SK-N-SH (cell line): ENCODE measurements at regions not wholly inside any gene's neighbourhood (a gene's known extent, or its start where the extent isn't known, plus 50 kb on each side); places are given as distances from the start of the nearest gene placed in this dataset.
"Not testable (repeated sequence)": the region's sequence is repeated elsewhere in the genome, so short reads cannot be mapped to it uniquely, and the experiment has no call there.

Experiments used
- CTCF ChIA-PET: fragments of 300-600, 350-600 bp; formaldehyde crosslinking; extraction: SDS; loops from one replicate; lab custom pipeline; 2021; lab: Yijun Ruan, JAX
- POLR2A ChIA-PET: fragments of 350-600 bp; sonication (Branson Sonifier 250); formaldehyde crosslinking; extraction: SDS; loops from one replicate; lab custom pipeline; 2020; ENCODE audit warnings: antibody characterized with exemption, inconsistent platforms; lab: Yijun Ruan, JAX
- DNase-seq: peaks from one replicate; pipeline ENCODE4 v3.0.0; 2012
- H2AFZ ChIP-seq: fragments of 200-600 bp; sonication (generic); 2 replicates; pipeline ENCODE4 v1.8.1; 2016; ENCODE audit warnings: antibody characterized with exemption, mild to moderate bottlenecking, low read depth
- H3F3A ChIP-seq: fragments of 200-600 bp; sonication (generic); replicated peaks from 2 replicates; pipeline ENCODE3; 2016; ENCODE audit warnings: antibody characterized with exemption, mild to moderate bottlenecking; ENCODE audit not compliant: insufficient read depth
- H3K27ac ChIP-seq, 2 experiments: fragments of 200-500 bp in 1 of 2; fragments of 200-600 bp in 1 of 2; sonication (Bioruptor generic) in 1 of 2; sonication (generic), shearing (Covaris generic) in 1 of 2; 2 replicates each; pipeline versions ENCODE4 v1.5.1 to v1.6.1; 2014 to 2016; ENCODE audit warnings: low read depth in 2 of 2, inconsistent platforms in 1 of 2, low read length in 1 of 2, mild to moderate bottlenecking in 1 of 2, mixed read lengths in 1 of 2
- H3K27me3 ChIP-seq: fragments of 200-600 bp; sonication (generic), shearing (Covaris generic); 2 replicates; pipeline ENCODE4 v1.6.1; 2016; ENCODE audit warnings: mixed run types; ENCODE audit not compliant: insufficient read depth
- H3K36me3 ChIP-seq, 2 experiments: fragments of 200-500 bp in 1 of 2; fragments of 200-600 bp in 1 of 2; sonication (Bioruptor generic) in 1 of 2; sonication (generic) in 1 of 2; replicated peaks in 1 of 2; 2 replicates each; pipeline versions ENCODE3 to v1.5.1; 2014 to 2016; ENCODE audit warnings: low read length in 1 of 2, mild to moderate bottlenecking in 1 of 2; ENCODE audit not compliant: insufficient read depth in 2 of 2, control insufficient read depth in 1 of 2
- H3K4me1 ChIP-seq, 2 experiments: fragments of 200-500 bp in 1 of 2; fragments of 200-600 bp in 1 of 2; sonication (Bioruptor generic) in 1 of 2; sonication (generic), shearing (Covaris generic) in 1 of 2; 2 replicates each; pipeline versions ENCODE4 v1.5.1 to v1.6.1; 2014 to 2016; ENCODE audit warnings: low read depth in 1 of 2, low read length in 1 of 2, mixed run types in 1 of 2; ENCODE audit not compliant: insufficient read depth in 2 of 2, control insufficient read depth in 1 of 2
- H3K4me2 ChIP-seq: fragments of 200-600 bp; sonication (generic), shearing (Covaris generic); 2 replicates; pipeline ENCODE4 v1.6.1; 2017; ENCODE audit warnings: mixed run types
- H3K4me3 ChIP-seq, 2 experiments: fragments of 200-500 bp in 1 of 2; fragments of 200-600 bp in 1 of 2; sonication (Bioruptor generic) in 1 of 2; sonication (generic), shearing (Covaris generic) in 1 of 2; 2 replicates each; pipeline versions ENCODE4 v1.5.1 to v1.8.1; 2014 to 2016; ENCODE audit warnings: low read depth in 2 of 2, inconsistent platforms in 1 of 2, low read length in 1 of 2, mild to moderate bottlenecking in 1 of 2, mixed read lengths in 1 of 2, moderate library complexity in 1 of 2
- H3K79me2 ChIP-seq: fragments of 200-600 bp; sonication (generic); 2 replicates; pipeline ENCODE4 v1.8.1; 2017; ENCODE audit warnings: mild to moderate bottlenecking; ENCODE audit not compliant: insufficient read depth
- H3K9ac ChIP-seq: fragments of 200-600 bp; sonication (generic); 2 replicates; pipeline ENCODE4 v1.6.1; 2017; ENCODE audit warnings: mixed run types
- H3K9me2 ChIP-seq: fragments of 200-600 bp; sonication (generic); 2 replicates; pipeline ENCODE4 v1.6.1; 2017; ENCODE audit warnings: mixed run types
- H3K9me3 ChIP-seq: fragments of 200-600 bp; sonication (generic); 2 replicates; pipeline ENCODE4 v1.6.1; 2017; ENCODE audit warnings: mixed run types, mild to moderate bottlenecking, moderate library complexity
- H4K20me1 ChIP-seq: fragments of 200-600 bp; sonication (generic); 2 replicates; pipeline ENCODE4 v1.6.1; 2017; ENCODE audit warnings: mild to moderate bottlenecking, mixed run types; ENCODE audit not compliant: insufficient read depth
- EZH2phosphoT487 ChIP-seq: fragments of 200-600 bp; sonication (generic); IDR thresholded peaks from 2 replicates; pipeline ENCODE4 v1.6.1; 2017; ENCODE audit warnings: low read depth, mixed run types, mild to moderate bottlenecking, antibody characterized with exemption, moderate library complexity, borderline replicate concordance
- WGBS: methylation state at CpG from one replicate; pipeline ENCODE4 v1.1.6; 2017; ENCODE audit warnings: low lambda C conversion rate; 5-methylcytosine and 5-hydroxymethylcytosine counted together

- H3K9ac ChIP-seq, DNase-seq, H2AFZ ChIP-seq, H4K20me1 ChIP-seq, H3K36me3 ChIP-seq, H3K9me3 ChIP-seq, H3K4me1 ChIP-seq, H3K4me2 ChIP-seq, H3K4me3 ChIP-seq, CTCF ChIA-PET, H3K27ac ChIP-seq, H3K27me3 ChIP-seq, H3F3A ChIP-seq, H3K9me2 ChIP-seq, POLR2A ChIA-PET, H3K79me2 ChIP-seq: not testable (repeated sequence)
- 13% methylated on average over 1 of the region's 1 CpG for WGBS
Observed at GRCh38 chr2:90298126-90298755, 1606.8 kb downstream of the RPIA start.

- H2AFZ ChIP-seq, POLR2A ChIA-PET, H3K4me2 ChIP-seq, H3K4me3 ChIP-seq, H3K9me3 ChIP-seq, H3K9me2 ChIP-seq, H3K4me1 ChIP-seq, H3K79me2 ChIP-seq, H3K36me3 ChIP-seq, H3F3A ChIP-seq, H4K20me1 ChIP-seq, DNase-seq, H3K9ac ChIP-seq, H3K27me3 ChIP-seq, H3K27ac ChIP-seq, CTCF ChIA-PET: not testable (repeated sequence)
- 0% methylated on average over 2 of the region's 5 CpGs for WGBS
Observed at GRCh38 chr2:90298983-90299382, 1607.5 kb downstream of the RPIA start.

- DNase-seq, H3K4me3 ChIP-seq, H3K36me3 ChIP-seq, H3F3A ChIP-seq, CTCF ChIA-PET, H2AFZ ChIP-seq, H3K4me1 ChIP-seq, H3K9me3 ChIP-seq, H3K27ac ChIP-seq, H4K20me1 ChIP-seq, H3K9ac ChIP-seq, H3K79me2 ChIP-seq, H3K9me2 ChIP-seq, H3K27me3 ChIP-seq: not testable (repeated sequence)
- POLR2A ChIA-PET: interaction anchor here (0.7 kb wide), 1 partner anchor 1156 kb away, joined by 3 read pairs; no protein-coding TSS in a partner anchor
- peak; percentile 95 for TF ChIP-seq EZH2phosphoT487
- WGBS: 8% methylated on average over 29 of the region's 29 CpGs
- H3K4me2 ChIP-seq: 0 out of 2 replicates have a peak overlapping the region, but pooled peaks have one; percentile 44
Observed at GRCh38 chr2:90322982-90323381, 1631.5 kb downstream of the RPIA start.

GRCh38 chr2:90323612-90324558 is 1632.4 kb downstream of the RPIA start:
- CTCF ChIA-PET, H3K79me2 ChIP-seq, H3K36me3 ChIP-seq, H3F3A ChIP-seq, H3K9ac ChIP-seq, H3K27ac ChIP-seq, H3K4me1 ChIP-seq, H3K9me3 ChIP-seq, H3K27me3 ChIP-seq, H2AFZ ChIP-seq, H3K9me2 ChIP-seq, H4K20me1 ChIP-seq, POLR2A ChIA-PET, H3K4me2 ChIP-seq, DNase-seq: not testable (repeated sequence)
- 2% methylated on average over 94 of the region's 134 CpGs for WGBS
- H3K4me3 ChIP-seq: peak overlapping the region in 1 of 2 experiments; percentile 30; a peak in 2 of 4 replicates

- H3K36me3 ChIP-seq, H3F3A ChIP-seq, H4K20me1 ChIP-seq, H3K27ac ChIP-seq, H3K4me3 ChIP-seq, H3K27me3 ChIP-seq, H2AFZ ChIP-seq, H3K9me2 ChIP-seq, DNase-seq, CTCF ChIA-PET, H3K9ac ChIP-seq, H3K79me2 ChIP-seq, H3K4me1 ChIP-seq, H3K9me3 ChIP-seq, H3K4me2 ChIP-seq, POLR2A ChIA-PET: not testable (repeated sequence)
- WGBS: 1% methylated on average over 33 of the region's 59 CpGs
Observed at GRCh38 chr2:90324672-90325071, 1633.2 kb downstream of the RPIA start.

GRCh38 chr2:90325796-90326353 is 1634.4 kb downstream of the RPIA start:
- H3K4me2 ChIP-seq, POLR2A ChIA-PET, H3K27ac ChIP-seq, H3K9me2 ChIP-seq, H3K36me3 ChIP-seq, H3K4me1 ChIP-seq, H3K79me2 ChIP-seq, H4K20me1 ChIP-seq, H3K27me3 ChIP-seq, H2AFZ ChIP-seq, H3K9ac ChIP-seq, CTCF ChIA-PET, H3F3A ChIP-seq, H3K9me3 ChIP-seq, H3K4me3 ChIP-seq: not testable (repeated sequence)
- peak; percentile 28 for DNase-seq
- WGBS: 8% methylated on average over 66 of the region's 74 CpGs
